ENCODE measurements at regions not wholly inside any gene's neighbourhood (a gene's known extent, or its start where the extent isn't known, plus 50 kb on each side); places are given as distances from the start of the nearest gene placed in this dataset.

DNA sequence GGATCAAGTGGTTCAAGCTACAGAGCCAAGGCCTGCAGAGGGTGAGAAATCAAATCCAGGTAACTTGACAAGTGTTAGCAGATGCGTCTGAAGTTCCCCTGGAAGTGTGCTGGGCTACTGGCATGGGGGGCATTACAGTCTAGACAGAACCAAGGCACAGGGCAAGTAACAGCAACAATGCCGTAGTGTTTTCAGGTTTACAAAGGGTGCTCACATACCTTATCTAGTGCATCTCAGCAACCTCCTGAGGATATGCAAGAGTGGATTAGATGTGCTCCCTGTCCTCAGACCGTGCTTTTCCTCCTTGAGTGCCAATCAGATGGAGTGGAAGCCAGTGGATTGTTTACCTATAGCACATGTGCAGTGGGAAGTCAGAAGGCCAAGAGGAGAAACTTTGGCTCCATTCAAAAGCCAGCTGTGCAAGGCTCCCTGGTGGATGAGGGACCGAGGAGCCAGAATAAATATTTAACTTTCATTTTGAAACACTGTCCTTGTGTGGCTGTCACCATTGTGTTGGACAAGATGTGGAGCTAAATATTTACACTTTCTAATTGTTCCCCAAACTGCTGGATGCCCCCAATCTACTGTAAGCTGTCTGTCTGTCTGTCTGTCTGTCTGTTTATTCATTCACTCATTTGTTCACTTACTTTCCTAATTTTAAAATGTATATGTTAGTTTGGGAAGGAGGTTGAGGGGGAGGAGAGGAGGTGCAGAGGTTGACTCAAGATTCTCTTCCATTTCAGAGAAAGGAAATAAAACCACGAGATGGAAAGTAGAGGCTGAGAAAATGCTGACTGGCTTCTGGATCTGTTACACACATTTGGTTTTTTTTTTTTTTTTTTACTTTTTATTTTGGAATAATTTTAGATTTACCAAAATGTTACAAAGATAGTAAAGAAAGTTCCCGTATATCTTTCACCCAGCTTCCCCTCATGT lies 184.0 kb upstream of the PARP11 start:
- Histone ChIP-seq H3K79me2 (ENCODE audit: insufficient read depth) (no peaks in the 10 kb centered on the region), H3K4me3 (ENCODE audit: low read depth in 2 of 2, low read length in 1 of 2) (no peak overlapping the region), H3F3A (replicated peaks; ENCODE audit: insufficient read depth) (no peaks in the 10 kb centered on the region), H3K27ac (ENCODE audit: low read depth in 2 of 2, low read length in 1 of 2) (no peak overlapping the region), H3K9me2 (no peaks in the 10 kb centered on the region), H3K4me1 (ENCODE audit: control insufficient read depth in 1 of 2, insufficient read depth in 2 of 2, low read depth in 1 of 2, low read length in 1 of 2) (no peaks in the 10 kb centered on the region), H3K9ac (no peak overlapping the region), H3K27me3 (ENCODE audit: insufficient read depth) (peaks cover 17% of the 10 kb centered on the region; the same call in 1 of the 2 replicates), H2AFZ (ENCODE audit: low read depth) (no peak overlapping the region), H3K4me2 (no peak overlapping the region), H4K20me1 (ENCODE audit: insufficient read depth) (no peaks in the 10 kb centered on the region), H3K9me3 (no peaks in the 10 kb centered on the region), H3K36me3 (replicated peaks in 1 of 2; ENCODE audit: control insufficient read depth in 1 of 2, insufficient read depth in 2 of 2, low read length in 1 of 2) (no peaks in the 10 kb centered on the region)
- no peak for DNase-seq
- POLR2A ChIA-PET = no interaction called here
- CTCF ChIA-PET = interaction anchor here (2.3 kb wide), 1 partner anchor 18 kb away, joined by 8 read pairs; no protein-coding TSS in a partner anchor
- 3% methylated on average over 6 of the region's 6 CpGs for WGBS (ENCODE audit: low lambda C conversion rate)
- TF ChIP-seq TAF1 (IDR thresholded peaks at IDR 0.05; ENCODE audit: borderline replicate concordance, low read depth, low read length) = no peak
- TF ChIP-seq, protein P1, sequence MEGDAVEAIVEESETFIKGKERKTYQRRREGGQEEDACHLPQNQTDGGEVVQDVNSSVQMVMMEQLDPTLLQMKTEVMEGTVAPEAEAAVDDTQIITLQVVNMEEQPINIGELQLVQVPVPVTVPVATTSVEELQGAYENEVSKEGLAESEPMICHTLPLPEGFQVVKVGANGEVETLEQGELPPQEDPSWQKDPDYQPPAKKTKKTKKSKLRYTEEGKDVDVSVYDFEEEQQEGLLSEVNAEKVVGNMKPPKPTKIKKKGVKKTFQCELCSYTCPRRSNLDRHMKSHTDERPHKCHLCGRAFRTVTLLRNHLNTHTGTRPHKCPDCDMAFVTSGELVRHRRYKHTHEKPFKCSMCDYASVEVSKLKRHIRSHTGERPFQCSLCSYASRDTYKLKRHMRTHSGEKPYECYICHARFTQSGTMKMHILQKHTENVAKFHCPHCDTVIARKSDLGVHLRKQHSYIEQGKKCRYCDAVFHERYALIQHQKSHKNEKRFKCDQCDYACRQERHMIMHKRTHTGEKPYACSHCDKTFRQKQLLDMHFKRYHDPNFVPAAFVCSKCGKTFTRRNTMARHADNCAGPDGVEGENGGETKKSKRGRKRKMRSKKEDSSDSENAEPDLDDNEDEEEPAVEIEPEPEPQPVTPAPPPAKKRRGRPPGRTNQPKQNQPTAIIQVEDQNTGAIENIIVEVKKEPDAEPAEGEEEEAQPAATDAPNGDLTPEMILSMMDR (IDR thresholded peaks at IDR 0.05) = no peak
- TF ChIP-seq, protein P2, sequence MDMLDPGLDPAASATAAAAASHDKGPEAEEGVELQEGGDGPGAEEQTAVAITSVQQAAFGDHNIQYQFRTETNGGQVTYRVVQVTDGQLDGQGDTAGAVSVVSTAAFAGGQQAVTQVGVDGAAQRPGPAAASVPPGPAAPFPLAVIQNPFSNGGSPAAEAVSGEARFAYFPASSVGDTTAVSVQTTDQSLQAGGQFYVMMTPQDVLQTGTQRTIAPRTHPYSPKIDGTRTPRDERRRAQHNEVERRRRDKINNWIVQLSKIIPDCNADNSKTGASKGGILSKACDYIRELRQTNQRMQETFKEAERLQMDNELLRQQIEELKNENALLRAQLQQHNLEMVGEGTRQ (IDR thresholded peaks at IDR 0.05; ENCODE audit: borderline replicate concordance, low read depth, low read length) = no peak
- TF ChIP-seq, protein P3, sequence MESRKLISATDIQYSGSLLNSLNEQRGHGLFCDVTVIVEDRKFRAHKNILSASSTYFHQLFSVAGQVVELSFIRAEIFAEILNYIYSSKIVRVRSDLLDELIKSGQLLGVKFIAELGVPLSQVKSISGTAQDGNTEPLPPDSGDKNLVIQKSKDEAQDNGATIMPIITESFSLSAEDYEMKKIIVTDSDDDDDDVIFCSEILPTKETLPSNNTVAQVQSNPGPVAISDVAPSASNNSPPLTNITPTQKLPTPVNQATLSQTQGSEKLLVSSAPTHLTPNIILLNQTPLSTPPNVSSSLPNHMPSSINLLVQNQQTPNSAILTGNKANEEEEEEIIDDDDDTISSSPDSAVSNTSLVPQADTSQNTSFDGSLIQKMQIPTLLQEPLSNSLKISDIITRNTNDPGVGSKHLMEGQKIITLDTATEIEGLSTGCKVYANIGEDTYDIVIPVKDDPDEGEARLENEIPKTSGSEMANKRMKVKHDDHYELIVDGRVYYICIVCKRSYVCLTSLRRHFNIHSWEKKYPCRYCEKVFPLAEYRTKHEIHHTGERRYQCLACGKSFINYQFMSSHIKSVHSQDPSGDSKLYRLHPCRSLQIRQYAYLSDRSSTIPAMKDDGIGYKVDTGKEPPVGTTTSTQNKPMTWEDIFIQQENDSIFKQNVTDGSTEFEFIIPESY (IDR thresholded peaks at IDR 0.05; ENCODE audit: borderline replicate concordance, low read depth) = no peak
- no peak for TF ChIP-seq RXRA (IDR thresholded peaks at IDR 0.05; ENCODE audit: borderline replicate concordance, low read depth)
- TF ChIP-seq REST (IDR thresholded peaks at IDR 0.05; ENCODE audit: low read depth, low read length) = no peak
- TF ChIP-seq TEAD4 (IDR thresholded peaks at IDR 0.05; ENCODE audit: borderline replicate concordance, insufficient read depth) = no peak
- no peak for TF ChIP-seq NRF1 (IDR thresholded peaks at IDR 0.05; ENCODE audit: low read depth, low read length)
- no peak for TF ChIP-seq RCOR1 (IDR thresholded peaks at IDR 0.05; ENCODE audit: low read length)
- no peak for TF ChIP-seq JUND (IDR thresholded peaks at IDR 0.05)
- TF ChIP-seq MEF2A (IDR thresholded peaks at IDR 0.05; ENCODE audit: borderline replicate concordance, low read depth) = no peak
- no peak for TF ChIP-seq MXI1 (IDR thresholded peaks at IDR 0.05; ENCODE audit: low read depth, low read length)
- no peak for TF ChIP-seq EP300 (IDR thresholded peaks at IDR 0.05; ENCODE audit: borderline replicate concordance in 1 of 2, low read depth in 1 of 2, low read length in 1 of 2)
